ENCODE measurements at regions not wholly inside any gene's neighbourhood (a gene's known extent, or its start where the extent isn't known, plus 50 kb on each side); places are given as distances from the start of the nearest gene placed in this dataset.
"Not testable (repeated sequence)": the region's sequence is repeated elsewhere in the genome, so short reads cannot be mapped to it uniquely, and the experiment has no call there.

DNA sequence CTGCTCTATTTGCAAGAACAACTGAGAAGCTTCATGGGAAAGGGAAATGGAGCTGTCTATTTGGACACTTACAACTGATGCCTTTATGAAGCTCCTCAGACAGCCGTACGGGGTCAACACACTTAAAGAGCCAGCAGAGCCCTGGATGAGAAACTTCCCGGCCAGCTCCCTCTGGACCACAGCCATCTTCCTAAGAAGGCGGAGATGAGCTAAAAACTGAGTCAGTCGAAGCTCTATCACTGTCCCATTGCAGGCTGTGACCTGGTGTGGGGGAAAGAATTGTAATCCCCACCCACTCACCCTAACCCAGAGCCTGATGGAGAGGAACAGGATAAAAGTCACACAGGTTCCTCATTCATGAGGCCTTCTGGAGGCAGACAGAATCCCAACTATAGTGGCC lies 360.4 kb upstream of the JARID2 start:
- DNase-seq (ENCODE audit: low read depth), result no peak

DNA sequence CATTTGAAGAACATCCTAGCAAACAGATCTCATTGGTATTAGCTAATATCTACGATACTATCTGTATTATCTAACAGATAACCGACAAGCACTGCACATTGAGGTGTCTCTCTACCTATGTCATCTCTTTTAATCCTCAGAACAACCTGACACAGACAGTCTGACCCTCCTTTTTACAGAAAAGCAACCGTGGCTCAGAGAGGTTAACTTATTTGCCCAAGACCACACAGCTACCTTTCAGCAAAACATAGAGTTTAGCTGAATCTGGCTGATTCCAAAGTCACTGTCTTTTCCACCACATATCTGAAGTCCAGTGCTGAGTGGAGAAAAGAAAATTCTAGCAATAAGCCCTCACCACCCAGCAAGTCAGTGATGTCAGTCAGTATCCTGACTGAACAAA lies 358.7 kb upstream of the JARID2 start:
- DNase-seq (ENCODE audit: low read depth), result no peak

DNA sequence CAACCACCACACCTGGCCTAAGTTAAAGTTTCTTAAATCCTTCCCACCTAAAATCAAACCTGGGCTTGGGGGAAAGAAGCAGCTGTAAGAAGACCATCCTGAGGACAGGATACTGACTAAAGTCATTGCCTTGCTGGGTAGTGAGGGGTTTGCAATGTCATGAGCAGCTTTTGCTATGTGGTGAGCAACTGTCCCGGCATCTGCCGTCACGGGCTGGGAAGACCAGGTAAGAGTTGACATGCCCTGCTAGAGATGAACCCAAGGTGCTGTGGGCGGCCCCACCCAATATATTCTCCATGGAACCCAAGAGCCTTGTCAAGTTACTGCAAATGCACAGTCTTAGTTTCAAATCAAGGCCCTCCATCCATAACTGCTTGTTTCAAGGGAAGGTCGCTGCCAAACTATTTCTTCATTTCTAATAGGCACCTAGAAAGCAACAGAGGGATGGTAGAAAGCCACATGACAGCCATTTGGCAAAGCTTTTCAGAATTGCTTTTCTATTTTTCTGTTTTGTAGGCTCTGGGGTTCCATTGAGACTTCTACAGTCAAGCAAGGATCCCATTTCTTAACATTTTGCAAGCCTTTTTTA lies 357.8 kb upstream of the JARID2 start:
- DNase-seq (ENCODE audit: low read depth), result no peak

DNA sequence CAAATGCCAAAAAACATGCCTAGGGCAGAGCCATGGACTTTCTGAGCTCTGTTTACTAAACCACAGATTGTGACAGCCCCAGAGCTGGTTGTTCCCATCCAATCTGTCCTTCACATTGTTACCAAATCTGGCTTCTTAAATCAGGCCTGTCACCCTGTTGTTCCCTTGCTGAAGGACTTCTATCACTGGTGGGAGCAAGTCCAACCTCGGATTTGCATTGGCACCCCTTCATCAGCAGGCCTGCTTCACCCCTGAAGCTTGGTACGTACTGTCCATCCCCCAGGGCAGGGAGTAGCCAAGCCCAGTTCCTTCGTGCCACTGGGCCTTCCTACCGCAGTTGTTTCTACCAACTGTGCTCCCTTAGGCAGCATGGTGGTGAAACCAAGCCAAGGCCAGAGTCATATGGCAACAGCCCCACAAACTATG lies 357.3 kb upstream of the JARID2 start:
- DNase-seq (ENCODE audit: low read depth), result no peak

DNA sequence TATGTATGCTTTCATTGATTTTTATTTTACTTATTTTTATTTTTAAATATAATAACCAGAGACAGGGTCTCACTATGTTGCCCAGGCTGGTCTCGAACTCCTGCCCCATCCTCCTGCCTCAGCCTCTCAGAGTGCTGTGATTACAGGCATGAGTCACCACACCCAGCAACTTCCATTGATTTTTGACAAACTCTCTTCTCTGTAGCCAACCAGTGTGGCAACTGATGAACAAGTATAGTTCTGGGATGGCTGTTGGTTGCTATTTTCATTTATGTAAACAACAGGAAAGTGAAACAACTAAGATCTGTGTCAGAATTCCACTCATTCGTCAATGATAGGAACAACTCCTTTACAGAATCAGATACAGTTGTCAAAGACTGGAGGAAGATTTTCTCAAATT lies 356.7 kb upstream of the JARID2 start:
- DNase-seq (ENCODE audit: low read depth), result no peak

DNA sequence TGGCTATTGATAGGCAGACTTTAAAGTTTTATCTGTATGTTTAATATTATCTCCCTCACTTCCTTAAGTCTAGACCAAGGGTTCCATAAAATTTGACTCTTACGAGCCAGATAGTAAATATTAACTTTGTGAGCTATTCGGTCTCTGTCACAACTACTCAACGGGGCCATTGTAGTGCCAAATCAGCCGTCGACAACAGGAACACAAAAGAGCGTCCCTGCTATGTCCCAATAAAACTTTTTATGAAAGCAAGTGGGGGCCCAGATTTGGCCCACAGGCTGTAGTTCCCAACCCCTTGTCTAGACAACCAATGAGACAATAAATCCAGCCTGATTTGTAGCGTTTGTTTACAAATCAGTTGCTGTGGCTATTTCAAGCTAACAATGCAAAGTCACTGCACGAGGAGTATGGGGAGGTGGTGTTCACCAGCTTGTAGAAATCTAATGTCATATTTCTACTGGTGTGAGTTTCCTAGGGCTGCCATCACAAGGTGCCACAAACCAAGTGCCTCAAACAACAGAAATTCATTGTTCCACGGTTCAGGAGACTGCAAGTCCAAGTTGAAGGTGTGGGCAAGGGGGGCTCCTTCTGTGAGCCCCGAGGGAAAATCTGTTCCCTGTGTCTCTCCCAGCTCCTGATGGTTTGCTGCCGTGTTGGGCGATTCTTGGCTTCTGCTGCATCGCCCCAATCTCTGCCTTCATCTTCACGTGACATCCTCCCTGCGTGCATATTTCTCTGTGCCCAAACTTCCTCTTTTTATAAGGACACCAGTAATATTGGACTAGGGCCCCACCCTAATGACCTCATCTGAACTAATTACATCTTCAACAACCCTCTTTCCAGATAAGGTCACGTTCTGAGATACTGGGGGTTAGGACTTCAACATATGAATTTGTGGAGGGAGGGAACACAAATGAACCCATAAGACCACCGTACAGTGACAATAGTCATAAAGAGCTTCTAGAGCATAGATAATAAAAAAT lies 356.0 kb upstream of the JARID2 start:
- DNase-seq (ENCODE audit: low read depth), result no peak

DNA sequence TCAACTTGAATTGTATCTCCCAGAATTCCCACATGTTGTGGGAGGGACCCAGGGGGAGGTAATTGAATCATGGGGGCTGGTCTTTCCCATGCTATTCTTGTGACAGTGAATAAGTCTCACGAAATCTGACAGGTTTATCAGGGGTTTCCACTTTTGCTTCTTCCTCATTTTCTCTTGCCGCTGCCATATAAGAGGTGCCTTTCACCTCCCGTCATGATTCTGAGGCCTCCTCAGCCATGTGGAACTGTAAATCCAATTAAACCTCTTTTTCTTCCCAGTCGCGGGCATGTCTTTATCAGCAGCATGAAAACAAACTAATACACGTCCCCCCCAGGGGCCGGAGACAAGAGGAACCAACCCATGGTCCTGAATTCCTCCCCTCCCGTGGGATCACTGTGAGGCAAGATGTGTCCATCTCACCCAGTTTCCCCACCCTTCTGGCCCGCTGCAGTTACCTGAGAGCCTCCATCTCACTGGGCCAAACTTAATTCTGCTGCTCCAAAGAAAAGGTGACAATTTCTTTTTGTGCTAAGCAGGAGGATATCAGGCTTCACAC lies 354.0 kb upstream of the JARID2 start:
- not testable (repeated sequence) for DNase-seq (ENCODE audit: low read depth)

DNA sequence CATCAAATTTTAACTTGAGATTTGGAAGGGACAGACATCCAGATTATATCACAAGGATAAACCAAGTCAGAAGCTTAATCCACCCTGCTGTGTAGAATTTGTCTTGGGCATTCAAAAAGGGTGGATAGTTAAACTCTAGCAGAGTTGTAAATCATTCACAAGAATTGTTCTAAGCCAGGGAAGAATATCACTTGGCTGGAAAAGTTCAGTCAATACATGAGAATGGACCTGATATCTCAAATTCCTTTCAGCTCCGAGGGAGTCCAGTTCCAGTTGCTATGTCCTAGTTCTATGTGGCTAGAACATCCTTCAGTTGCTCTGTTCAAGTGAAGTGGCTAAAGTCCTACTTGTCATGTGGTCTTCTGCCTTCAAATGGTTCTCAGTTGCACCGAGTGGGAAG lies 351.8 kb upstream of the JARID2 start:
- DNase-seq (ENCODE audit: low read depth), result no peak

DNA sequence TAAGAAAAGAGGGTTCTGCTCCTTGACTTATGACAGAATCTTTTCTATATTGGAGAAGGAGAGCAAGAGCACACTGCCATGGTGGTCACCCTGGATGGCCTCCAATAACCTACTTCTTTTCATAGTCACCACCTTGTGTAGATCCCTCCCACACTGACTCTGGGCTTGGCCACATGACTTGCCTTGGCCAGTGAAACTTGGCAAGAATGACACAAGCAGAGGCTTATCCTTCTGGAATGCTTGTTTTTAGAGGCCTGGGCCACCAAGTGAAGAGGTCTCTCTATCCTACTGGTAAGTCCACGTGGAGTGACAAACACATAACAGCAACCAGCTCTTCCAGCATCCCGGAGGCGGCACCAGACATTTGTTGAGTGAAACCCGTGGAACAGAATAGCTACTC lies 349.4 kb upstream of the JARID2 start:
- no peak for DNase-seq (ENCODE audit: low read depth)

DNA sequence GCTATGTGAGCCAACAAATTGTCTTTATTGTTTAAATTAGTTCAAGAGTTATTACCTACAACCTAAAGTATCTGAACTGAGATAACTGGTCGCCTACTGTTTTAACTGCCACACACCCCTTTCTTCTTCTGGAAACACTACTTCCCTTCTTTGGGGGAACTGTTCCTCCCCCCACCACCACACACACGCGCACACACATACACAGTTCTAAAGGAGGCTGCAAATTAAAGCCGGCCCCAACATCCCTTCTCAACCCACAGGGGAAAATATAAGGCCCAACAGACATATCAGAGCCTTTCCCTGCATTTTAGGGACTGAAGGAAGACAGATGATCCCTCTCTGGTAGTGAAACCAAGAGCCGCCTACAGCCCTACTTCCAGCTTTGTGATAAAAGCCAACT lies 348.0 kb upstream of the JARID2 start:
- no peak for DNase-seq (ENCODE audit: low read depth)

DNA sequence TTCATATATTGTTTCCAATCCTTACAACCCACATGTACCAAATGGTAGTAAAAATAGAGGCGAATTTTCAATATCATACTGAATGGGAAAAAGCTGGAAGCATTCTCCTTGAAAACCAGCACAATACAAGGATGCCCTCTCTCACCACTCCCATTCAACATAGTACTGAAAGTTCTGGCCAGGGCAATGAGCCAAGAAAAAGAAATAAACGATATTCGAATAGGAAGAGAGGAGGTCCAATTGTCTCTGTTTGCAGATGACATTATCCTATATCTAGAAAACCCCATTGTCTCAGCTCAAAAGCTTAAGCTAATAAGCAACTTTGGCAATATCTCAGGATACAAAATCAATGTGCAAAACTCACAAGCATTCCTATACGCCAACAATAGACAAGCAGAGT lies 346.4 kb upstream of the JARID2 start:
- not testable (repeated sequence) for DNase-seq (ENCODE audit: low read depth)

DNA sequence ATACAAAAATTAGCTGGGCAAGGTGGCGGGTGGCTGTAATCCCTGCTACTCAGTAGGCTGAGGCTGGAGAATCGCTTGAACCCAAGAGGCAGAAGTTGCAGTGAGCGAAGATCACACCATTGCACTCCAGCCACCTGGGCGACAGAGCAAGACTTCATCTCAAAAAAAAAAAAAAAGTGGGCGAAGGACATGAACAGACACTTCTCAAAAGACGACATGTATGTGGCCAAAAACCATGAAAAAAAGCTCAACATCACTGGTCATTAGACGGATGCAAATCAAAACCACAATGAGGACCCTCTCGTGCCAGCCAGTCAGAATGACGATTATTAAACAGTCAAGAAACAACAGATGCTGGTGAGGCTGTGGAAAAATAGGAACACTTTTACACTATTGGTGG lies 344.9 kb upstream of the JARID2 start:
- DNase-seq (ENCODE audit: low read depth), result no peak

DNA sequence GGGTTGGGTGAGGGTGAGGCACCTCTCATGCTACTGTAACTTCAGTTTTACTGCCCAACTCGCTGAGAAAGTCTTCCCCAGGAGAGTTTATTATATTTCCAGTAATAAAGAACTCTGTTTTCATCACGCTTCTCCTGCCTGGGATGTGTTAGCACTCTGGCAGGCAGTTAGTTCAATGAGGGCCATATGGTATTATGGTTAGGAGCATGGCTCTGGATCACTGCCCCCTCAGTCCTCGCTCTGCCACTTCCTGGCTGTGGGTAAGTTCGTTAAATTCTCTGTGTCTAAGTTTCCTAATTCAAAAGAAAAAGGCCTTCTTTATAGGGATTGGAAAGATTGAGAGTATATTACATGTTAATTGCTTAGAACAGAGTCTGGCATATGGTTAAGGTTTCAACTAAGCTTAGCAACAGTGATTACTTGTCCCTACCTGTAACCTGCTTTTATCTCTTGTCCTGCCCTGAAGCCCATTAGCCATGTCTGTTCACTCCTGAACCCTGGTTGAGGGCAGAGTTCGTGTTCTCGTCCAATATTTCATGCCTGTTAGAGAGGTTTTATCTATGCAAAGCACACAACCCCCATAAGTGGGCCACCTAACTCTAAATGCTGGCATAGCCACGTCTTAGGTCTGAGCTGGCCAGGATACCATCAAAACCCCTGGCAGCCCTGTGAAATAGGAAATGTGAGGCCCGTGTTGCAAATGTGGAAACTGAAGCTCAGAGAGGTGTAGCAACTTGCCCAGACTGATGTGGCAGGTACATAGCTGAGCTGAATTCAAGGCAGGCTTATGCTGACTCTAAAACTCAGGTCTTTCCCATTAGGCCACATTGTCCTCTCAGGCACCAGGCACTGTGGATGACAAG lies 342.5 kb upstream of the JARID2 start:
- no peak for DNase-seq (ENCODE audit: low read depth)

DNA sequence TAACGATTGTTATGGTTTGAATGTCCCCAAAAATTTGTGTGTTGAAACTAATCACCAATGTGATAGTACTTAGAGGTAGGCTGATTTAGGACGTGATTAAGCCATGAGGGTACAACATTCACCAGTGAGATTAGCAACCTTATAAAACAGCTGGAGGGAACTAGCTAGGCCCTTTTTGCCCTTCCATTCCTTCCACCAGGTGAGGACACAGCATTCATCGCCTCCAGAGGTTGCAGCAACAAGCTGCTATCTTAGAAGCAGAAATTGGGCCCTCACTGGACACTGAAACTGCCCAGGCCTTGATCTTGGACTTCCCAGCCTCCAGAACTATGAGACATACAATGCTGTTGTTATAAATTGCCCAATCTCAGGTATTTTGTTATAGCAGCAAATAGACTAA lies 340.7 kb upstream of the JARID2 start:
- no peak for DNase-seq (ENCODE audit: low read depth)

DNA sequence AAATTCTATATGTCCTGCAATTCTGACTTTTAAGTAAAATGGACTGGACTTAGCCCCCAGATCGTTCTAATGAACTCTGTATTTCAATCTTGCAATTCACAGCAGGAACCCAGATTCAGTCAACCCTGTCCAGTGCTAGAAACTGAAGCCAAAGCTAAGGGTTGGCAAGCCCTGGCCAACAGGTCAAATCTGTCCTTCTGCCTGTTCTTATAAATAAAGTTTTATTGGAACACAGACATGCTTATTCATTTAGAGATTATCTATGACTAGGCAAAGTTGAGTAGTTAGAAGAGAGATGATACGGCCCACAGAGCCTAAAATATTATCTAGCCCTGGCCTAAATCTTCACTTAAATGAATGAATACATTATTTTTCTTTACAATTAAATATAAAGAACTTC lies 339.2 kb upstream of the JARID2 start:
- DNase-seq (ENCODE audit: low read depth), result no peak

DNA sequence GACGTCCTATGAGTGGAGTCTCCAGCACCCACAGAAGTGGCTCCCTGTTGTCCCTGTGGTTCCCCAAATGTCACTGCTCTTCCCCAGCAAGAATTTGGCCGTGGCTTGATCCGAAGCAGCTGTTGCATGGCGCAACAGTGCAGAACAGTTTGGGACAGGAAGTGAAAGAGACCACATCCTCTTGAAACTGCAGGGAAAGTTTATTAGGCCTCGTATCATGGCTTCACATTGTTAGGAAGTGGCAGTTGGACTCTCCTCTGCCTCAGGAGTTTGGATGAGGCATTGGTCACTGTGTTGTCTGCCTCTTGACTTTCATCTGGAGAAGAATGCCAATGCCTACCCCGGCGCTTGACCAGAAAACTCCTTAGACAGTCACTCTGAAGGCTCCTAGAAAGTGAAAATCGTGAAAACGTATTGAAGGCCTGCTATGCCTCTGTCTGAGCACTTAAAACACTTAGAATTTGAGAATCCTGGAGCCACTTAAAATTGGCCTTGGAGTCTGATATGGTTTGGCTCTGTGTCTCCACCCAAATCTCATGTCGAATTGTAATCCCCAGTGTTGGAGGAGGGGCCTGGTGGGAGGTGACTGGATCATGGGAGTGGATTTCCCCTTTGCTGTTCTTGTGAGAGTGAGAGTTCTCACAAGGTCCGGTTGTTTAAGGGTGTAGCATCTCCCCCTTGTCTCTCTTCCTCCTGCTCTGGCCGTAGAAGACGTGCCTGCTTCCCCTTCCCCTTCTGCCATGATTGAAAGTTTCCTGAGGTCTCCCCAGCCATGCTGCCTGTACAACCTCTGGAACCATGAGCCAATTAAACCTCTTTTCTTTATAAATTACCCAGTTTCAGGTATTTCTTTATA lies 334.9 kb upstream of the JARID2 start:
- no peak for DNase-seq (ENCODE audit: low read depth)

DNA sequence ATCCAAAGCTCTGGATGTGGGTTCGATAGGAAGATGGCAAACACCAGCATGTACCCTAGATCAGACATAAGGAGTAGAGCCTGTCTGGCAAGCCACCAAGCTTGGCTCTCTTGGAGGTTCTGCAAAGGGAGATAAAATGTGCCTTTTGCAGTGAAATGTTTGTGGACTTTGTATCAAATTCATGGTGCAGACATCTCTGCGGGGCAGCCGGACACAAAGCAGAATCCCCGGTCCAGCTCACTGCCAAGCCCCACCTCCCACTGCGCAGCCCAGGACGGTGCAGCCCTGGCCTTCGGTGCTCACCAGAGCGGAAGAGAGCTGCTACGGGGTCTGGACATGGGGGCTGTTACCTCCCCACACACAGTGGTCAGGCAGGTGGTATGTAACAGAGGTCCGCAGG lies 333.6 kb upstream of the JARID2 start:
- no peak for DNase-seq (ENCODE audit: low read depth)

DNA sequence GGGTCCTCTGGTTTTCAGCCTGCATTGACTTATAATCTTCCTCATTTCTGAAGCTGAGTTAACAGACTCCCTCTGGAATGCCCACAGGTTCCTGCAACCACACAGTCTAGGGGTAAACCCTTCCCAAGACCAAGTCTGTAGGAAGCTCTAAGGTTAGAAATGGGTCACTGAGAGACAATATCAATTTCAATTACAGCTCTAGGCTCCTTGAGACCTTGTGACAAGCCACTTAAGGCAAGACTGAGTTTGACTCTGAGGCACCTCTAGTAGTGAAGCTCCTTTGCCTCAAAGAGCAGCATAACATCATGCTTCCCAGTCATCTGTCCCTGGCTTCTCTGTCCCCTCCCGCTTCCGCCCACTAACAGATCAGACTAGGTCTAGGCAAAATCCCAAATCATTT lies 333.2 kb upstream of the JARID2 start:
- no peak for DNase-seq (ENCODE audit: low read depth)

DNA sequence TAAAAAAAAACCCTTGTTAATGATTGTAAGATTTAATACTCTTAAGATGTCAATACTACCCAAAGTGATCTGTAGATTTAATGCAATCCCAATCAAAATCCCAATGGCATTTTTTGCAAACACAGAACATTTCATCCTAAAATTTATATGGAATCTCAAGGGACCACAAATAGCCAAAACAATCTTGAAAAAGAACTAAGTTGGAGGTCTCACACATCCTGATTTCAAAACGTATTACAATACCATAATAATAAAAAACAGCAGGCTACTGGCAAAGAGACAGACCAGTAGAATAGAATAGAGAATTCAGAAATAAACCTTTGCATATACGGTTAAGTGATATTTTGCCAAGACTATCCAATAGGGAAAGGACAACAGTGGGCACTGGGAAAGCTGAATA lies 331.9 kb upstream of the JARID2 start:
- DNase-seq (ENCODE audit: low read depth), result no peak

DNA sequence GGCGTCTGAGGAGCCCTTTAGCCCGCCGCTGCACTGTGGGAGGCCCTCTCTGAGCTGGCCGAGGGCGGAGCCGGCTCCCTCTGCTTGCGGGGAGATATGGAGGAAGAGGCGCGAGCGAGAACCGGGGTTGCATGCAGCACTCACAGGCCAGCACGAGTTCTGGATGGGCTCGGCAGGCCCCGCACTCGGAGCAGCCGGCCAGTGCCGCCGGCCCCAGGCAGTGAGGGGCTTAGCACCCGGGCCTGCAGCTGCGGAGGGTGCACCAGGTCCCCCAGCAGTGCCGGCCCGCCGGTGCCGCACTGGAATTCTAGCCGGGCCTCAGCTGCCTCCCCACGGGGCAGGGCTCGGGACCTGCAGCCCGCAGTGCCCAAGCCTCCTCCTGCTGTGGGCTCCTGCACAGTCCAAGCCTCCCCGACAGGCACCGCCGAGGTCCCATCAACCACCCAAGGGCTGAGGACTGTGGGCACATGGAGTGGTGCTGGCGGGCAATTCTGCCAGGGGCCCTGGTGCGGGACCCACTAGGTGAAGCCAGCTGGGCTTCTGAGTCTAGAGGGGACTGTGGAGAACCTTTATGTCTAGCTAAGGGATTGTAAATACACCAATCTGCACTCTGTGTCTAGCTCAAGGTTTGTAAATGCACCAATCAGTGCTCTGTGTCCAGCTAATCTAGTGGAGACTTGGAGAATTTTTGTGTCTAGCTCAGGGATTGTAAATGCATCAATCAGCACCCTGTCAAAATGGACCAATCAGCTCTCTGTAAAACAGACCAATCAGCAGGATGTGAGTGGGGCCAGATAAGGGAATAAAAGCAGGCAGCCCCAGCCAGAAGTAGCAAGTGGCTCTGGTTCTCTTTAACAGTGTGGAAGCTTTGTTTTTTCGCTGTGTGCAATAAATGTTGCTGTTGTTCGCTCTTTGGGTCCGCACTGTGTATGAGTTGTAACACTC lies 329.7 kb upstream of the JARID2 start:
- no peak for DNase-seq (ENCODE audit: low read depth)

Data from stimulated activated CD8-positive, alpha-beta memory T cell treated with anti-CD3 and anti-CD28 coated beads, Interleukin-7, amount 100 ng/mL, for 24 hours (primary cell).